ENCODE measurements at regions not wholly inside any gene's neighbourhood (a gene's known extent, or its start where the extent isn't known, plus 50 kb on each side); places are given as distances from the start of the nearest gene placed in this dataset.

- no peak for TF ChIP-seq CTCF (IDR thresholded peaks at IDR 0.05)
- no peak for TF ChIP-seq POLR2A (IDR thresholded peaks at IDR 0.05)
Observed at GRCh38 chr15:75148280-75148679, 53.4 kb upstream of the C15orf39 start.

Data from thyroid gland (tissue), 4 donors.